GM23248 (cell line): ENCODE measurements at regions not wholly inside any gene's neighbourhood (a gene's known extent, or its start where the extent isn't known, plus 50 kb on each side); places are given as distances from the start of the nearest gene placed in this dataset.

Experiments
- EZH2 ChIP-seq: fragments of 200-600 bp; sonication (generic); IDR thresholded peaks from 2 replicates; pipeline ENCODE4 v1.6.1; 2018; ENCODE audit warnings: antibody characterized with exemption, mild to moderate bottlenecking; ENCODE audit not compliant: insufficient read depth, poor library complexity, severe bottlenecking
- EZH2phosphoT487 ChIP-seq: fragments of 200-600 bp; sonication (generic); IDR thresholded peaks from 2 replicates; pipeline ENCODE4 v1.6.1; 2018; ENCODE audit warnings: antibody characterized with exemption, moderate library complexity, mild to moderate bottlenecking, low read depth; ENCODE audit not compliant: insufficient read depth

DNA sequence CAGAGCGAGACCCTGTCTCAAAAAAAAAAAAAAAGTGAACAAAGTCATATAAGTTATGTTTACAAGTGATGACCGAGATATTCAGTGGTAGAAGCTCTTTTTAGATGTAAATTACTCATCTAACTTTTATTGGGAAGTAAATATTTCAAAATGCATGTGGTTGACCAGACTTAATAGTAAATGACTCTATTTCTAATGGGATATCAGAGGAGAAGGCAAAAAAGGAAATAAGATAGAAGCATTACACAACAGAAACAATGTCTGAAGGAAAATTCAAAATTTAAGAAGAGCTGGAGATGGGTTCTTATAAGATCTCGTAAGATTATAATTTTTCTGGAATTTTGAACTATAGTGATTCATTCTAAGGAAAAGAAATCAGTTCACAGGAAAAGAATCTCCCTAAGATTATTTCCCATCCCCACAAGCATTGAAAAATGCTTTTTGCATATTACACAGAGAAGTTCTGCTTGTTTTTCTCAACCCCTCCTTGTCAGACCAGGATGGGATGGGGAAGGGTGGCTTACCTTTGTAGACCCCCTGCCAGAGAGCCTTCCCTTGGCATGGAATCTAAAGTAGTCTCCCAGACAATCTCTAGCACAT, 63.1 kb upstream of the STK38L start:
- TF ChIP-seq EZH2phosphoT487 (no peak), EZH2 (no peak)
